HG02571 (cell line): ENCODE measurements at regions not wholly inside any gene's neighbourhood (a gene's known extent, or its start where the extent isn't known, plus 50 kb on each side); places are given as distances from the start of the nearest gene placed in this dataset.
A peak's percentile ranks its signal among the peaks of the same experiment; 100 is the strongest.
"Not testable (repeated sequence)": the region's sequence is repeated elsewhere in the genome, so short reads cannot be mapped to it uniquely, and the experiment has no call there.

ENCODE experiments used
- ATAC-seq: cut with Tn5 transposase; IDR thresholded peaks from one replicate; pipeline ENCODE4 v1.9.1; 2021; ENCODE audit warnings: mild to moderate bottlenecking, moderate library complexity; ENCODE audit not compliant: unreplicated experiment

DNA sequence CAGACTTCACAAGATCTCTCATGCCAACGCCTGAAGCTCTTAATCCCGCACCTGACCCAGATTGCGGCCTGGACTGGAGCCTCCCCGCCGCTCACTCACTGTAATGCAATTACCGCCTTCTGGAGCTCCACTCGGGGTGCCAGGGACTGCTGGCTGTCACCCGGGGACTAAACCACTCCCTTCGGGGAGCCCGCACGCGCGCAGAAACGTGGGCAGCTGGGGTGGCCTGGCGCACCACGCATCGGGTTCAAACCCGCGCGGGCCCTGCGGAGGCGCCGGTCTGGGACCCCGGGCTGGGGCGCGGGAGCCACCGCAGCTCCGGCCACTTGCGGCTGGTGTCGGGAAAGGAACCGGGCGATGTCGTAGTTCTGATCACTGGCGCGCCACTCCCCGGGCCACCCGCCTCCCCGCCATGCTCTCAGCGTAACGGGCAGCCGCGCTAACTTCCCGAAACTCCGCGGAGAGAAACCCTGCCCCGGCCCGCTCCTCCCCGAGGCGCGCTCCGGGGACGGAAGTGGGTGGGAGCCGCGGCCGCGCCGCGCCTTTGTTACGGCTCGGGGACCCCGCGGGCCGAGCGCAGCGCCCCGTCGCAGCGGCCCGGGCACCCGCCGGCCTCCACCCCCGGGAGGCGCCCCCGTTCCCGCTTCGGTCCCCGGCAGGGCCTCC, 100.3 kb upstream of the SVIL start:
- ATAC-seq = peak; percentile 39

DNA sequence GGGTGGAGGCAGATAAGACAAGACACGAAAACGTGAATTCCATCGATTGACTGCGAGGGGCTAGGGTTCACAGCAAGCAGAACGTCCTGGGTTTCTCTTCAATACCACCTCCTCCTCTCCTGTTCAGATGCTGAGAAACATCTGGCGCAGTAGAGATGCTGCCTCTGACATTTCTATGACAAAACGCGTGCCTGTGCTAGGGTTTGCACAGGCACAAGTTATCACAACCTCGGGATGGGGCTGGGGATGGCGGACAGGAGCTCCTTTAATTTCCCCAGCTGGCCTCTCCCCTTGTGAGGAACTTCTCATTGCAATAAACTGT, 99.8 kb upstream of the SVIL start:
- ATAC-seq = no peak

DNA sequence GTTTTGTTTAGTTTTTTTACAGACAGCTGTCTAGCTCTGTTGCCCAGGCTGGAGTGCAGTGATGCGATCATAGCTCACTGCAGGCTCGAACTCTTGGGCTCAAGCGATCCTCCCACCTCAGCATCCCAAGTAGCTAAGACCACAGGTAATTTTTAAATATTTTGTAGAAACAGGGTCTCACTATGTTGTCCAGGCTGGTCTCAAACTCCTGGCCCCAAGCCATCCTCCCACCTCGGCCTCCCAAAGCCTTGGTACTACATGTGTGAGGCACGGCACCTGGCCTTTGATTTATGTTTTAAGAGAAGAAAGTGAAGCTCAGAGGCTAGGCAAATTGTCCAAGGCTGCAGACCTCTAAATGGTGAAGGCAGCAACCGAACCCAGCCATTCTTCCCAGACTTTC, 98.6 kb upstream of the SVIL start:
- ATAC-seq = no peak

DNA sequence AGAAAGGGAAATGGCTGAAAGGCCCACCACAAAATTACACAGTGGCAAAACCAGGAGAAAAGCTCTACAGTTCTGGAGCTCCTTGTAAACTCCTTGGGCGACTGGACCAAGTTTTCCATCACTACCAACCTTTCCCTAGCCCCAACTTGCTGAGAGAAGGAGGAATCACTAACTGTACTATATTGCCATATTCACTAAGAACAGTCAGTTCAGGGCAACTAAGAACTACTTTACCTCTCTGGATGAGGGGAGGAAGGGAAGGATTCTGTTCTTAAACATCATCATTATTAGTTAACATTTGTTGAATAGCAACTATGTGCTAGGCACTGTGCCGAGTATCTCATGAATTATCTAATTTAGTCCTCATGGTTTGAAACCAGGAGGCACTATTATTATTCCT, 98.1 kb upstream of the SVIL start:
- no peak for ATAC-seq

DNA sequence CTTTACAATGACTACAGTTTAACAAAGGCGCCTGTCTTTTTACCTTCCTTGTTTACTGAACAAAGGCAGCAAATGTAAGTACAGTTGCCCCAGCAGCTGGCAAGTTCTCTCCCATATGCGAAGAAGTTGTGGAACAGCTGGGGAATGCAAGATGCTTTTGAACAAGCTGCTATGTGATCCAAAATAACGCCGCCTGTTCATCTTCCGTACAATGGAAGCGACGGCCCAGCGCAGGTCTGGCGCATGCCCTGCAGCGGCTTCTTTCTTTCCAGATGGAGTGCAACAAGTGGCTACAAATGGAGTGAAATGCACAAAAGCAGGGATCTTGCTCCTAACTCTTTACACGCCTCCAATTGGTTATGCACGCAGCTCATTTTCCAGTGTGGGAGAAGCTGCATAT, 97.0 kb upstream of the SVIL start:
- ATAC-seq = no peak

DNA sequence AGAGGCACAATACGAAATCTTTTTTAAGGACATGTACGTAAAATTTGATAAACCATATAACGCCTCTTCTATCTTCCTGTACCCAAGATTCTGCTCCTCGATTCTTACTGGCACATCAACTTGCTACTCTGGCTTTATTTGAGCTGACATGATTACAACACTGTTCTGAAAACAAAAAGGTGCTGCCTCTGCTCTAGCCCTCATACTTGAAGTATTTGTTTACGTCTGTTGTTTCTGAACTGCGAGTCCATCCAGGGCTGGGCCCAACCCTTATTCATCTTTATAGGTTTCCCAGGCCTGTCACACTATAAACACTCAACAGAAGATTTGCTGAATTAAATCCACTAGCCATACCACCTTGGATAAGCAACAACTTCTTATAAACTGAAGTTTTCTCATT, 96.2 kb upstream of the SVIL start:
- no peak for ATAC-seq

DNA sequence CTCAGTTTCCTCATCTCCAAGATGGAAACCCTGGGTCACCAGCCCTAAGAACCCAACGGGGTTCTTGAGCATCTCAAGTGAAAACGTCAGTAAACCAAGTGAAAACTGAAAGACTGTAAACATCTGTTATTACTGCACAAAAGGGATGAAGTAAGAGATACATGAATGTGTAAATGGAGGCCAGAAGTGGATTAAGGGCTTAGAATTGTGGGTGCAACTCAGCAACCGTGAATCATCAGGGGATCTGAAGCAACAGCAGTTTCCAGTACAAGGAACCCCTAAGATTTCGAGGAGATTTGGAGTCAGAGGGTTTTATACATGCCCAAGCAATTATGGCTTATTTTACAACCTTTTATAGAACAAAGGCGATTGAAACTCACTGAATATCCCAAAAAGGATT, 95.7 kb upstream of the SVIL start:
- ATAC-seq = no peak

DNA sequence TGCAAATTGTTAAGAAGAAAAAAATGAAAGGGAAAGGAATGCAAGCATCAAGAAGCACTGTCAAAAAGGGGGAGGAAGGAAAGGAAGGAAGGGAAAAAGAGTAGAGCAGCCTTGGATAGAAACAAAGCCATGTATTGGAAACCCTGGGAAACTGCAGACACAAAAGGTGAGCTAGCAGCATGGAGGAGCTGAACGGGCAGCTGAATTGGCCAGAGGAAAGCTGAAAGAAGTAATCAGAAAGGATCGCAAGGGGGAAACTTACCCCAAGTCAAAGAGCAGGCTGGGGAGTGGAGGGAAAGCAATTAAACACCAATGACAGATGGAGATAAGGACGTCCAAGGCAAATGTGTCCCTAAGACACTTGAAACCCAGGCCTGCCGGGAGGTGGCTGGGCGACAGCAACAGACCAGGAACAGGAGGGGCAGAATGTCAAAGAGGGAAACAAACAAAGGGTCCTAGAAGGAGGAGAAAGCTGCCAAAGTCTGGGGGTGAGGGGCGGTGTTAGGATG, 93.8 kb upstream of the SVIL start:
- ATAC-seq = no peak

DNA sequence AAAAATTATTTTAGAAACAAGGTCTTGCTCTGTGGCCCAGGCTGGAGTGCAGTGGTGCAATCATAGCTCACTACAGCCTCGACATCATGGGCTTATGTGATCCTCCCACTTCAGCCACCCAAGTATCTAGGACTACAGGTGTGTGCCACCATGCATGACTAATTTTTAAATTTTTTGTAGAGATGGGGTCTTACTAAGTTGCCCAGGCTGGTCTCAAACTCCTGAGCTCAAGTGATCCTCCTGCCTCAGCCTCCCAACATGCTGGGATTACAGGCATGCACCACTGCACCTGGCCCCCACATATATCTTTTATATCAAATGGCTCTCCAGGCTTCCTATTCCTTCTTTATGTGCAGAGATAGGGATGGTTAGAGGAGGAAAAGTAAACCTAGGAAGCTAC, 91.2 kb upstream of the SVIL start:
- ATAC-seq = not testable (repeated sequence)

DNA sequence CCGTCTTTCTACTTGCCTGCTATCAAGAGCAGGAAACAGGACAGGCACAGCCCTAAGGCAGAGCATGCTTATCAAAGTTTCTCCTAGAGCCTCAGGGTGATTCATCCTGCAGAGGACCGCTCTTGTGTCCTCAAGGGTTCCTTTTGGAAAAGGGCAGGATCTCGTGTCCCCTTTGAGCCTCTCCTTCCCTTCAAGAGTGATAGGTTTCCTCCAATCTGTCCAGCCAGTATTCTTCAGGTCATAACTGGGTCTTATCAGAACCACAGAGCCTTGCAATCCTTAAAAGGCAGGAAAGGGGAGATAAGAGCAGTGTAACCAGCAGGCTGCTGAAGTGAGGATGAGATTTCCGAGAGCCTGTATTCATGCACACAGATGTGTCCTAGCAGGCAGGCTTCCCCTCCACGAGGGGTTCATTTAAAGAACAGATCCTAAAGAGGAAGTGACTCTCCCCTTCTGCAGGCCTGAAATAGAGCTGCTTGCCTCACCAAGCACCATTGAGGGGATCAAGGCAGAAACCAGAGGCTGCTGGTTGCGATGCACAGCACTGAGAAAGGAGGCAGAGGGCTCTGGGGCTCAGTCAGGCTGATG, 90.5 kb upstream of the SVIL start:
- ATAC-seq = no peak

DNA sequence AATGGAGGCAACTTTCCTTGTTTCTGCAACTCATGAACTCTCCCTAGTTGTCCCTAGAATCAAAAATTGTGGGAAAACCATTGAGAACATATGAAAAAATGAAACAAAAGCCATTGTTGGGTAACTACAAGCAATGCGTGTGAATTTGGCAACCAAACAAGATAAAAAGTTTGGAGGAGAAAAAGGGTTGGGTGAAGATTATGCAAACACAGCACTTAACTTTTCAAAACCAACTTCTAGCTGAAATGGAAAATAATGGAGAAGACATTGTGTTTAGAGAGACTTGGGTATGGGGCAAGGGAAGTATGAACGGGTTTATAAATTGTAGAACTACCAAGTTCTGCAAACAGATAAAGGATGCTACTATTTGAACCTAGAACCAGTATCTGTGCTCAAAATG, 89.0 kb upstream of the SVIL start:
- ATAC-seq = no peak

DNA sequence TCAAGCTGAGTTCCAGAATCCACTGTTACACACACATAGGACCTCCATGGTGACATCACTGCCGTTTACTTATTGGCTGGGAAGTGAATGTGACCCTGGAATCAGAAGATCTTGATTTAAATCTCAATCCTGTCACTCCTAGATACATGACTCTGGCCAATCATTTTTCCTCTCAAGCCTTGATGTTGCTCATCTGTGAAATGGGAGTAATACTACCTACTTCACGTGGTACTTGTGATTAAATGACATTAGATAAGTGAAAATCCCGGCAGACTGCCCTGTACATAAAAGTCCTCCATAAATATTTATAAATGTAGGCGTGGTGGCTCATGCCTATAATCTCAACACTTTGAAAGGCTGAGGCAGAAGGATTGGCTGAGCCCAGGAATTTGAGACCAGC, 88.0 kb upstream of the SVIL start:
- ATAC-seq = no peak

DNA sequence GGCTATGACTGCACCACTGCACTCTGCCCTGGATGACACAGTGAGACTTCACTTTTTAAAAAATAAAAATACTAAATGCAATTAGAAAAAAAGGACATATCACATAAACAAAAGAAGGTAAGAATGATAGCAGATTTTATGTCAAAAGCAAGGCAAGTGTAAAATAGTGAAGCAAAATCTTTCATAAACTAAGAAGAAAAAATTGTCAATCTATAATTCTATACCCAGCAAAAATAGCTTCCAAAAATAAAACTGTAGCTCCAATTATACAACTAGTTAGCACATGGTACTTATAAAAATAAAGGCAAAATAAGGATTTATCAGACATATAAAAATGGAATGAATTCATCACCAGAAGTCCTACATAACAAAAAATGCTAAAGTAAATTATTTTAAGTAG, 85.4 kb upstream of the SVIL start:
- no peak for ATAC-seq

DNA sequence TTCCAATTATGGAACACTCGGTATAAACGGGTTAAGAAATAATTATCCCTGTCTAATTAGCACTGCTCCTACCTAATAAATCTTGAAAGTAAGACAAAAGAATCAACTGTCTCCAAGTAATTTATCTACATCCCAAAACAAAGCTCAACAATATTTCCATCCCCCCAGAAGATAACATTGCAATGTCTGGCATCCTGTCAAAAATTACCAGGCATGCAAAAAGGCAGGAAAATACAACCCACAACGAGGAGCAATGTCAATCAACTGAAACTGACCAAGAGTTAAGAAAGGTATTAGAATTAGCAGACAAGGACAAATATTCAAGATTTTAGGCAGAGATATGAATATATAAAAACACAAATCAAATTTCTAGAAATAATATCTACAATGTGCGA, 84.5 kb upstream of the SVIL start:
- no peak for ATAC-seq

DNA sequence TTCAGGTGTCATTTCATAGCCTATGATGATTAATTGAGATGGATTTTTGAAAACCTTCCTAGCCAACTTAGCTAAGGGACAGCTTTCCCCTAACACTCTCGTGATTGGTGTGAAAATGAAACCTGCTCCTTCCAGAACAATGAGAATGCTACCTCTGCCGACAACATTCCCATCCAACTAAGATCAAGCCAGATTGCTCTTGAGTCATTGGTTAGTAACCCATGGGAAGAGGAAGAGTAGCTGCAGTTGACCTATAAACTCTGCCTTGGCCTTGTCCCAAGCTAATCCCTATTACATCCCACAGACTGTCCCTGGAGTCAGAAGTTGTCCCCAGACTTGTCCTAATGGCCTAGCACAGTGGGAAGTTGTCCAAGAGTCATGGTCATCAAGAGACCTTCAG, 80.5 kb upstream of the SVIL start:
- ATAC-seq = no peak

DNA sequence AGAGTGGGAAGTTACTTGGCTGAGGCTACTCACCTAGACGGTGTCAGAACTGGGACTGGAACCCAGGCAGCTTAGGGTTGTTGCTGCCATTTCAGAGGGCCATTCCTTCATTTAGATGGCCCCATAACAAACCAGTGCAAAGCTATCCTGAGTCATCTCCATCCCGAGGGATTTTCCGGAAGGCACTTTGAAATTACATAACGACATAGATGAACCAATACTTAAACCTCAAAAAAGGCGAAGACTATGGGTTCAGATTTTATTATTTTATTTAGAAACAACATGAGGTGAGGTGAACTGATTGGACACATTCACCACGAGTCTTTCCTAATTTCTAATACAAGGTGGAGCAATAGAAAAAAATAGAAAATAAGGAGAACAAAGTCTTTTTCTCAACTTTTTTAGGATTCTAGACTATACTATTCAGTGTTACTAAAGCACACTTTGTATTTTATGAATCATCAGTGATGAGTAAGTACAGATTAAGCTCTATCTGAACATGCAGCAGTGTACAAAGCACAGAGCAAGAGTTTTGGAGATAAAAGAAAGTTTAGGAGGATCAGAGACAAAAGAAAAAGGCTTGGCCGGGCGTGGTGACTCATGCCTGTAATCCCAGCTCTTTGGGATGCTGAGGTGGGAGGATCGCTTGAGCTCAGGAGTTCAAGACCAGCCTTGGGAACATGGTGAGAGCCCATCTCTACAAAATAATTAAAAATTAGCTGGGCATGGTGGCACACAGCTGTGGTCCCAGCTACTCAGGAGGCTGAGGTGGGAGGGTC, 79.5 kb upstream of the SVIL start:
- no peak for ATAC-seq

DNA sequence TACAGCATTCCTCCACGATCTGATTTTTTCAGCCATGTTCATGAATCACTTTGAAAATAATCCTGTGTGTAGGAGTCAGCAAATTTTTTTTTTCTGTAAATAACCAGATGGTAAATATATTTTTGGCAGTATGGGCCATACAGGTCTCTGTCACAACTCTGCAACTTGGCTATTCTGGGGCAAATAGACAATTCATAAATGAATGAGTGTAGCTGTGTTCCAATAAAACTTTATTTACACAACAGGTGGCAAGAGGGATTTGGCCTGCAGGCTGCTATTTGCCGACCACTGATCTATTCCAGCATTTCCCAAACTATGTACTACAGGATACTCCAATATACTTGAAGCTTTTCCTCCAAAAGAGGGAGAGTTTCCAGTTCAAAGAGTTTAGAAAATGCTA, 78.7 kb upstream of the SVIL start:
- ATAC-seq = no peak

DNA sequence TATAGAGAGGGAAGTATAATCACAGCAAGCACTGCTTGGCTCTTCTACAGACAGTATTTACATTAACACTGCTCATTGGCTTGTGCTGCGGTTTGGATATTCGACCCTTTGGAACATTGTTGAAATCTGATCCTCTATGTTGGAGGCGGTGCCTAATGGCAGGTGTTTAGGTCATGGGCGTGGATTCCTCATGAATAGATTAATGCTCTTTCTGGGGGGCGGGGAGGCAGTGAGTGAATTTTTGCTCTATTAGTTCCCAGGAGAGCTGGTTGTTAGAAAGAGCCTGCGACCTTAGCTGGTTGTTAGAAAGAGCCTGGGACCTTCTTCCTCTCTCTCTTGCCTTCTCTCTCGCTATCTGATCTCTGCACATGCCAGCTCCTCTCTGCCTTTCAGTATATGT, 77.3 kb upstream of the SVIL start:
- ATAC-seq = no peak

DNA sequence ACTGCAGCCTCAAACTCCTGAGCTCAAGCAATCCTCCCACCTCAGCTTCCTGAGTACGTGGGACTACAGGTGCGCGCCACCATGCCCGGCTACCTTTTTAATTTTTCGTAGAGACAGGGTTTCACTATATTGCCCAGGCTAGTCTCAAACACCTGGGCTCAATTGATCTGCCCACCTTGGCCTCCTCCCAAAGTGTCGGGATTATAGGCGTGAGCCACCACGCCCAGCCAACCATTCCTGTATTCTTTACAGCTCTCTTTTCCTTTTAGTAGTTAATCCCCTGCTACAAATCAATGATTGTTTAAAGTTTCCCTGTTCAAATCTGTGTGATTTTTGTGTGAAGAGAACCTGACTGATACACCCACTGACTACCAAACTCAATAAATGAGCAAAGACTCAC, 75.4 kb upstream of the SVIL start:
- no peak for ATAC-seq

DNA sequence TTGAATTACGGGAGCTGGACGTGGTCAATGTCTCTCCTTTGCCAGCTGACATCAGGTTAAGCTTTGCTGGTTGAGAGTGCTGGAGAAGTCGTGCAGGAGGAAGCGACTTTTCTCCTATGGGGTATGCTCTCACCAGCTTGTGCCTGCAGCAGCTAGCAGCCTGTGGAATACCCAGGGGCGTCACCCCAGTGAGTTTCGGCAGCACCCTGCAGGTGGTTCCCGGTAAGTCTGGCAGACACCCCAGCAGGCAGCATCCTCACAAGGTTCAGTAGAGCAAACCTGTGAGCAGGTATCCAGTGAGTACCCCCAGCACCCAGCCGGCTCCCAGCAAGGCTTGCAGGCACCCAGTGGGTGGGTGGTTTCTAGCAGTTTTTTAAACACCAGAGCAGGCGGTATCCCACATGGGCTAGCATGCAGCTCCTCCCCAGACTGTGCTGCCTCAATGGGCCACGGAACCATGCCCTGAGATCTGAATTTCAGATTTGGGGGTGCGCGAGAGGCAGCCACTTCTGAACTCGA, 74.8 kb upstream of the SVIL start:
- no peak for ATAC-seq

DNA sequence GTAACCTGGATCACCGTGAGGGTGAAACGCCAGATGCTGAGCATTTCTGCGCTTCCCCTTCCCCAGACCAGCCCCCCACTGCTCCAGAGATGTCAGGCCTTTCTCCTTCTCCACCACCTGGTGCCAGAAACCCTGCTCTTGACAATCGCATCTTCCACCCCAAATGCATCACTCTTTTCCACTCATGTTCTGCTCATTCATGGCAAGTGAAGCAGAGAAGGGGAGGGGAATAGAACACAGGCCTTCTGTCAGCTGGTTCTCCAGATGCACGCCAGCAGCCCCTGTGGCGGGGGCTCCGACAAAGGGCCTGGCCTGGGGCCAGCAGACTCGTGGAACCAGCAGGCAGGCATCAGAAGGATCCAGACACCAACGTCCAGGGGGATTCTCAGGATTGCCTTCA, 68.5 kb upstream of the SVIL start:
- no peak for ATAC-seq
